ENCODE measurements at regions not wholly inside any gene's neighbourhood (a gene's known extent, or its start where the extent isn't known, plus 50 kb on each side); places are given as distances from the start of the nearest gene placed in this dataset.
A peak's percentile ranks its signal among the peaks of the same experiment; 100 is the strongest.

DNA sequence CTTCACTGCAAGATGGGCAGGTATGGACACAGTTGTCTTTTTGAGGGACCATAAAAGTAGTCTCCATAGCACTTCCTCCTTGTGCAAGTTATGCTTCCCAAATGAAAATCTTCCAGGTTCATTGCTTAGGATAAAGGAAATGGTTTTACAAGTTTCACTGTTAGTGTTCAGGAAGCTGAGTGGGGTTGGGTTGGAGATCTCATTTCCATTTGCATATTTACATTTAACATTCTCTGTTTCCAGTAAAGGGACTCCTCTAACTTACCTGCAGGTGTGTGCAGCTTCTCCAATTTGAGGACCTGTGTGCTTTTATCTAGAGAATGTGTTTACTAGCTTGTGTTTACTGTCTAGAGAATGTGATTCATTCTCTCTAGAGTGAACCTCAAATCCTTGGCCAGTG is 141.3 kb upstream of the POU2AF2 start:
- H3K4me3 Mint-ChIP-seq, result no peak overlapping the region
- no peaks in the 10 kb centered on the region for H3K4me1 Mint-ChIP-seq
- DNase-seq (ENCODE audit: low spot score in 2 of 2, unreplicated experiment in 2 of 2), result no peak
- H3K27me3 Mint-ChIP-seq (ENCODE audit: low read depth), result peaks cover 52% of the 10 kb centered on the region
- TF ChIP-seq, protein P1, sequence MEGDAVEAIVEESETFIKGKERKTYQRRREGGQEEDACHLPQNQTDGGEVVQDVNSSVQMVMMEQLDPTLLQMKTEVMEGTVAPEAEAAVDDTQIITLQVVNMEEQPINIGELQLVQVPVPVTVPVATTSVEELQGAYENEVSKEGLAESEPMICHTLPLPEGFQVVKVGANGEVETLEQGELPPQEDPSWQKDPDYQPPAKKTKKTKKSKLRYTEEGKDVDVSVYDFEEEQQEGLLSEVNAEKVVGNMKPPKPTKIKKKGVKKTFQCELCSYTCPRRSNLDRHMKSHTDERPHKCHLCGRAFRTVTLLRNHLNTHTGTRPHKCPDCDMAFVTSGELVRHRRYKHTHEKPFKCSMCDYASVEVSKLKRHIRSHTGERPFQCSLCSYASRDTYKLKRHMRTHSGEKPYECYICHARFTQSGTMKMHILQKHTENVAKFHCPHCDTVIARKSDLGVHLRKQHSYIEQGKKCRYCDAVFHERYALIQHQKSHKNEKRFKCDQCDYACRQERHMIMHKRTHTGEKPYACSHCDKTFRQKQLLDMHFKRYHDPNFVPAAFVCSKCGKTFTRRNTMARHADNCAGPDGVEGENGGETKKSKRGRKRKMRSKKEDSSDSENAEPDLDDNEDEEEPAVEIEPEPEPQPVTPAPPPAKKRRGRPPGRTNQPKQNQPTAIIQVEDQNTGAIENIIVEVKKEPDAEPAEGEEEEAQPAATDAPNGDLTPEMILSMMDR (IDR thresholded peaks at IDR 0.05; ENCODE audit: unreplicated experiment), result no peak
- no peaks in the 10 kb centered on the region for H3K36me3 Mint-ChIP-seq
- H3K27ac Mint-ChIP-seq, result no peak overlapping the region
- peaks cover 3% of the 10 kb centered on the region for H3K9me3 Mint-ChIP-seq

DNA sequence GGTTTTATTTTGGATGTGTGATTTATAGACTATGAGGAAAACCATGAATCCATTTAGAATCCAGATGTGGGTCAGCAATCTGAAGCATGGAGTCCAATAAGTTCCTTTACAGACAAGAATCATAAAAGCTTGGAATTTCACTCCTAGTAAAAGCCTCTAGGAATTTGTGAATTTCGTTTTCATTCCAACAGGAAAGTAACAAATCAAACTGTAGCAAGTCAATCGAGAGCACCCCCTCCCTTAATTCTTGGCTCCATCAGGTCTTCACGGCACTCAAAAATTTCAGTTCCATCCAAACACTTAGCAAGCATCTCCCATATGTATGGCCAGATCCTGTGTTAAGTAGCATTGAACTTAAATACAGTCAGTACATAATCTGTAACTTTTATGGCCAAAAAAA is 143.6 kb upstream of the POU2AF2 start:
- DNase-seq (ENCODE audit: low spot score in 2 of 2, unreplicated experiment in 2 of 2), result no peak
- Mint-ChIP-seq H3K4me1 (peaks cover 1% of the 10 kb centered on the region), H3K27ac (no peak overlapping the region), H3K27me3 (ENCODE audit: low read depth) (peaks cover 42% of the 10 kb centered on the region), H3K4me3 (no peak overlapping the region), H3K9me3 (peaks cover 3% of the 10 kb centered on the region), H3K36me3 (no peaks in the 10 kb centered on the region)
- TF ChIP-seq, protein P1 (IDR thresholded peaks at IDR 0.05; ENCODE audit: unreplicated experiment), result no peak

DNA sequence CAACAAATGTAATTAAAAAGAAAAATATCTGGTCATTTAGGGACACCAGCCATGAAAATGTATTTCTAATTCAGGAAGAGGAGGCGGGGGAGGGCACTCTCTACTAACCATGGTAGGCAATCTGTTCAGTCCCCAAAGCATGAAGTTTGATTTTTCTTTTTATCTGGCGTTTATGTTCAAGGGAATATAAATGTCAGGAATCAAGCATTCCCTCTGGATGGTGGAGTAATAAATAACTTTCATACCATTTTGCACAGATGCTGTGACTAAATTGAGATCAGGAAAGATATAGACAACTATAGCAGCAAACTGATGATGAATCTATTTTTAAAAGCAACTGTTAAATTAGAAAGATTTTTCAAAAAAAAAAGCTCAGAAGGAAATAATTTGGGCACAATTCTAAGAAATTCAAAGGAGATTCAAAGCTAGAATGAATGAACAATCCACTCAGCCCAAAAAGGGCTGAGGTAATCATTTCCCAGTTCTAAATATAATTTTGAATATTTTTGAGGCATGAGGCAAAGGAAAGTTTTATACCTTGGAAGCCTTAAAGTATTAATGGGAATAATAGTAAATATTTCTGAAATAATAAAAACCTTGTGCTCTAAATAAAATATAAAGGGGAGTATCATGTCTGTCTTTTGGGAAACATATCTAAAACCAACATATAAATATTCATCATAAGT is 146.4 kb upstream of the POU2AF2 start:
- H3K4me1 Mint-ChIP-seq, result peaks cover 2% of the 10 kb centered on the region
- peaks cover 3% of the 10 kb centered on the region for H3K9me3 Mint-ChIP-seq
- H3K36me3 Mint-ChIP-seq, result no peaks in the 10 kb centered on the region
- TF ChIP-seq, protein P1 (IDR thresholded peaks at IDR 0.05; ENCODE audit: unreplicated experiment), result no peak
- DNase-seq (ENCODE audit: low spot score in 2 of 2, unreplicated experiment in 2 of 2), result no peak
- H3K27me3 Mint-ChIP-seq (ENCODE audit: low read depth), result peaks cover 29% of the 10 kb centered on the region
- no peak overlapping the region for H3K4me3 Mint-ChIP-seq
- H3K27ac Mint-ChIP-seq, result no peak overlapping the region

DNA sequence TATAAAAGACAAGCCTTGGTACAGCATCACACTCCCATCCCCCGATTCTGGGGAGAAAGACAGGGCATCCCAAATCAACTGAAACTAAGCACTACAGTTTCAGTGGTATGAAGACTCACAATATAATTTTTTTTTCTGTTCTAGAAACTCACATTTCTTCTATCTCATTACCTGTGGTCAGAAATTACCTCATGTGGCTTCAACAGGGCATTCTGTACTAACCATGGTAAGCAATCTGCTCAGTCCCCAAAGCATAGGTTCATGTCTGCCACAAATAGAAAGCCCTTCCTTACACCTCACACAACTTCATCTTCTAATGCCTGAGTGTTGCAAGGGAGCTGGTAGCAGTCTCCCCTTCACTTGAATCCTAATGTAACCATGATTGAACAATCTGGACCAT is 147.4 kb upstream of the POU2AF2 start:
- H3K9me3 Mint-ChIP-seq, result peaks cover 3% of the 10 kb centered on the region
- peaks cover 18% of the 10 kb centered on the region for H3K27me3 Mint-ChIP-seq (ENCODE audit: low read depth)
- TF ChIP-seq, protein P1 (IDR thresholded peaks at IDR 0.05; ENCODE audit: unreplicated experiment), result no peak
- DNase-seq (ENCODE audit: low spot score in 2 of 2, unreplicated experiment in 2 of 2), result no peak
- no peak overlapping the region for H3K4me3 Mint-ChIP-seq
- no peak overlapping the region for H3K27ac Mint-ChIP-seq
- H3K4me1 Mint-ChIP-seq, result peaks cover 2% of the 10 kb centered on the region
- no peaks in the 10 kb centered on the region for H3K36me3 Mint-ChIP-seq

DNA sequence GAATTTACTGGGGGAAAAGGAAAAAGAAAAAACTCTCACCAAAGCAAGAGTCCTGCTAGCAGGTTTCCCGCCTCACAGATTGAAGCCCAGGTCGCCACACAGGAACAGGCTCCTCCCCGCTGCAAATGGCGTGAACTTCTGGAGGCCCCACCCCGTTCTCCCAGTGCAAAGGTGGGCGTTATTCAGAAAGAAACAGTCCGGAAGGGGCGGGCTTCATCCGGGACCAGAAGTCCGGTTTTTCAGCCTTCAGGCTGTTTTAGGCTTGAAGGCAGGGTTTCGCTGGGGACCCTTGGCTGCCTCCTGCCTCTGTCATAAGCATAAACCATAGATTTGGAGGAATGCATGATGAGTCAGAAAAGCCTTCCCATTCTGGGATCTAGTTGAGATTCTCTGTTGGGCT is 148.3 kb upstream of the POU2AF2 start:
- Mint-ChIP-seq H3K27me3 (ENCODE audit: low read depth) (peaks cover 17% of the 10 kb centered on the region), H3K4me3 (peak overlapping the region; percentile 63), H3K4me1 (peaks cover 2% of the 10 kb centered on the region), H3K36me3 (no peaks in the 10 kb centered on the region), H3K9me3 (peaks cover 3% of the 10 kb centered on the region), H3K27ac (no peak overlapping the region)
- peak in 1 of 2 experiments; percentile 45 for DNase-seq (ENCODE audit: low spot score in 2 of 2, unreplicated experiment in 2 of 2)
- TF ChIP-seq, protein P1 (IDR thresholded peaks at IDR 0.05; ENCODE audit: unreplicated experiment), result no peak

Data from mesothelial cell of epicardium (in vitro differentiated cells).